ENCODE measurements at regions not wholly inside any gene's neighbourhood (a gene's known extent, or its start where the extent isn't known, plus 50 kb on each side); places are given as distances from the start of the nearest gene placed in this dataset.

DNA sequence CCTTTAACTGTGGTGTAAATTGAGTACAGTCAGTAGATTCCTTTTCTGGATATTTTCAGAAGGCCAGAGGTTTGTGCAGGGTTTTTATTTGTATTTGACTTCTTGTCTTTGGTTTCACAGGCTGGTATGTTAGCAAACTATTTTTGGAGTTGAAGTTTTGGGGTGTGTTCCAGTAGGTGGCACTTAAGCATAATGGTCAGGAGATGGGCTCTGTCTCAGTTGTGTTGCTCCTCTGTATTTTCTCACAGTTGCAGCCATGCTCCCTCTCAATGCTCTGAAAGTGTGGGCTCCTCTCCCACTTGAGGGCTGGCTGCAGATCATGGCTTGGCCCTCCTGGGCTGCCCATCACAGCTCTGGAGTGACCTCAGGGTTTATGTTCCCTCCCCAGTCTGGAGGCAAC is 267.0 kb upstream of the PCSK5 start:
- H3K27ac ChIP-seq = no peak overlapping the region
- TF ChIP-seq, protein P1, sequence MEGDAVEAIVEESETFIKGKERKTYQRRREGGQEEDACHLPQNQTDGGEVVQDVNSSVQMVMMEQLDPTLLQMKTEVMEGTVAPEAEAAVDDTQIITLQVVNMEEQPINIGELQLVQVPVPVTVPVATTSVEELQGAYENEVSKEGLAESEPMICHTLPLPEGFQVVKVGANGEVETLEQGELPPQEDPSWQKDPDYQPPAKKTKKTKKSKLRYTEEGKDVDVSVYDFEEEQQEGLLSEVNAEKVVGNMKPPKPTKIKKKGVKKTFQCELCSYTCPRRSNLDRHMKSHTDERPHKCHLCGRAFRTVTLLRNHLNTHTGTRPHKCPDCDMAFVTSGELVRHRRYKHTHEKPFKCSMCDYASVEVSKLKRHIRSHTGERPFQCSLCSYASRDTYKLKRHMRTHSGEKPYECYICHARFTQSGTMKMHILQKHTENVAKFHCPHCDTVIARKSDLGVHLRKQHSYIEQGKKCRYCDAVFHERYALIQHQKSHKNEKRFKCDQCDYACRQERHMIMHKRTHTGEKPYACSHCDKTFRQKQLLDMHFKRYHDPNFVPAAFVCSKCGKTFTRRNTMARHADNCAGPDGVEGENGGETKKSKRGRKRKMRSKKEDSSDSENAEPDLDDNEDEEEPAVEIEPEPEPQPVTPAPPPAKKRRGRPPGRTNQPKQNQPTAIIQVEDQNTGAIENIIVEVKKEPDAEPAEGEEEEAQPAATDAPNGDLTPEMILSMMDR (IDR thresholded peaks at IDR 0.05) = no peak
- TF ChIP-seq ZFX (IDR thresholded peaks at IDR 0.05; ENCODE audit: borderline replicate concordance) = no peak

DNA sequence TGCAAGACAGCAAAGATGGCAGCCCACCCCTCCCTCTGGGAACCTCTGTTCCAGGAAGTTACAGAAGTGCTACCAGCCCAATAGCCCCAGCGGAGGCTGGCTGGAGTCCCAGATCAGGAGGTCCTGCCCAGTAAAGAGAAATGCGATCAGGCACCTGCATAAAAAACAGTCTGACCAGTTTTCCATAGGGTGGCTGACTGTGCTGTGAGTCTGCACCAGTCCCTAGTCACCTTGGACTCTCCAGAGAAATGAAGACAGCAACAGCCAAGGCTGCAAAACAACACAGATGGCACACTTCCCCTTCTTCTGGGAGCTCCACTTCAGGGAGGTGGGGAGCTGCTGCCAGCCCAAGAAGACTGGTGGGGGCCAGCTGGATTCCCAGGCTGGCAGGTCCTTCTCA is 265.5 kb upstream of the PCSK5 start:
- no peak overlapping the region for H3K27ac ChIP-seq
- TF ChIP-seq, protein P1 (IDR thresholded peaks at IDR 0.05) = no peak
- TF ChIP-seq ZFX (IDR thresholded peaks at IDR 0.05; ENCODE audit: borderline replicate concordance) = no peak

DNA sequence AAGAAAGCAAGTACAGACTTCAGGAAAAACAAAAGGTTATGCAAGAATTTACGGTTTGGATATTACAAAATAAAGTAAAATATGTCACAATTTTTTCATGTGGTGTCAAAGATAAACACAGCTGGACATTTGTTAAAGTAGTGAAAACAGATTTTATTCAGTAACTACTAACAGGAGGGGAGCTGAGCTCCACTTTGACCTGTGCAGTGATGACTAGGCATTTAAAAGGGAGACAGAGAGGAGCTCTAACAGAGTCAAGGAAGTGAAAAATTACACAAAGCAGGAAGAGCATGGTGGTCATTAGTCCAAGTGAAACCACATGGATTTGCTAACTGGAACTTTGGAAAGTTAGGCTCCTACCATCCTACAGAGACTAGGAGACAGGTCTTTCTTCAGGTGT is 263.6 kb upstream of the PCSK5 start:
- no peak overlapping the region for H3K27ac ChIP-seq
- TF ChIP-seq ZFX (IDR thresholded peaks at IDR 0.05; ENCODE audit: borderline replicate concordance) = no peak
- TF ChIP-seq, protein P1 (IDR thresholded peaks at IDR 0.05) = no peak

DNA sequence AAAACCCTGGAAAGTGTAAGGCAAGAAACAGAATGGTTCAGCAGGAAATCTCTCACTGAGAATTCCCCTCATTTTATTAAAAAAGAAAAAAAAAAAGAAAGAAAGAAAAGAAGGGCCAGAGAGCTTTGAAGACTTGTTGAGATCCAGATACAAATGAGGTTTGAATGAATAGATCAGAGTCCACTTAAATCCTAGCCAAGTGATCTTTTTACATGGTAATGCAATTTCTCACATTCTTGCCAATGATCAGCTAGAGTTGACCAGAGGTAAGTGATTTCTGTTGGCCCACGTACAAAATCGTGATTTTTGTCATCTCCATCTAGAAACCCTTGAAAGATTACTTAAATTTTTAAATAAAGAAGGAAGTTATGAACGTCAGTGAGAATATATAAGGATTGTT is 261.5 kb upstream of the PCSK5 start:
- TF ChIP-seq, protein P1 (IDR thresholded peaks at IDR 0.05) = no peak
- no peak for TF ChIP-seq ZFX (IDR thresholded peaks at IDR 0.05; ENCODE audit: borderline replicate concordance)
- H3K27ac ChIP-seq = no peak overlapping the region

DNA sequence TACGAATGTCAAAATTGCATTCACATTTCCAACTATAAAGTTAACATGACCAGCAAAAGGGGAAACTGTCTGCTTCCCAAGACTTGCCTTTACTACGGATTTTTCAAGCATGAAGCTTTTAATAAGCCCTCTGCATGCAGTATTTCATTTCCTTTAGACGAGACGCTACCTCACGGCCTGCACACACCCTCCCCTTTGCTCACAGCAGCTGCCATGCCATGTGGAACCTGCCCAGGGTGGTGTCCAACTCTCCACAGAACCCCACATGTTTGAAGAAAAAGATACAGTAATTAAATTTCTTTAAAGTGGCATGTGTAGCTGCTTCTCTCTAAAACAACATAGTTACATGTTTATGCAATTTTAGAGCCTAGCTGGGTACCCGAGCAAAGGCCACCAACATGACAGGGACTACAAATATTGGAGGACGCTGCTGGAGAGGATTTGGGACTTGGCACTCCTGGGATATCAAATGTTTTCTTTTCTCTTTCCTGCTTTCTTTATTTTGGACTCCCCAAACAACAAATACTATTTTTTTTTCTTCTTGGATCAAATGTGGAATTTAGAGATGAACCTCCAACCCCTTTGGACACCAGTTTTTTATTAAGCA is 256.9 kb upstream of the PCSK5 start:
- H3K27ac ChIP-seq = no peak overlapping the region
- TF ChIP-seq ZFX (IDR thresholded peaks at IDR 0.05; ENCODE audit: borderline replicate concordance) = no peak
- TF ChIP-seq, protein P1 (IDR thresholded peaks at IDR 0.05) = no peak

DNA sequence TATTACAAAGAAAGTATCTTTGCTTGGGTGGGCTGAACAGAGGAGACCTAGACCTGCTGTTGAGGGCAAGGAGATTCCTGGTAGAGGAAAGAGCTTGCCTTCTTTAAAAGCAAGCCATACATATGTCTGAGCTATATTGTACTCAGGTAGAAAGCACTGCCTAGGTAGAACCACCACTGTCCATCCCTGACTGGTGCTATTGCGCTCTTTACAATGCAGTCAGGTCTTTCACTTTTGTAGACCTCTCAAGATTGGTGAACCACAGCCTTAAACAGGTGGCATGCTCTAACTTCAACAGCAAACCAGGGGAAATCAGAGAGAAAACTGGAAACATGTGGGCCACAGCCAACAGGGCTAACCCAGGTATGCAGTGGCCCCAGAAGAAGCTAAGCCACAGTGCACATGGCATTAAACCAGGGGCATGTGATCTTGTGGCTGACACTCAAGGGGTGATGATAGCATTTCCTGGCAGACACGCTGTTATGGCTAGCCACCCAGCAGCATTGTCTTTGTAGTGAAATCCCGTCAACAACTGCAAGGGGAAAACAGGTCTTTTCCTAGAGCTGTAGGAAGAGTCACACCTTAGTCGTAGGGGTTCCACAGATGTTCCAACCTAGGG is 253.9 kb upstream of the PCSK5 start:
- TF ChIP-seq ZFX (IDR thresholded peaks at IDR 0.05; ENCODE audit: borderline replicate concordance) = no peak
- TF ChIP-seq, protein P1 (IDR thresholded peaks at IDR 0.05) = no peak
- no peak overlapping the region for H3K27ac ChIP-seq

DNA sequence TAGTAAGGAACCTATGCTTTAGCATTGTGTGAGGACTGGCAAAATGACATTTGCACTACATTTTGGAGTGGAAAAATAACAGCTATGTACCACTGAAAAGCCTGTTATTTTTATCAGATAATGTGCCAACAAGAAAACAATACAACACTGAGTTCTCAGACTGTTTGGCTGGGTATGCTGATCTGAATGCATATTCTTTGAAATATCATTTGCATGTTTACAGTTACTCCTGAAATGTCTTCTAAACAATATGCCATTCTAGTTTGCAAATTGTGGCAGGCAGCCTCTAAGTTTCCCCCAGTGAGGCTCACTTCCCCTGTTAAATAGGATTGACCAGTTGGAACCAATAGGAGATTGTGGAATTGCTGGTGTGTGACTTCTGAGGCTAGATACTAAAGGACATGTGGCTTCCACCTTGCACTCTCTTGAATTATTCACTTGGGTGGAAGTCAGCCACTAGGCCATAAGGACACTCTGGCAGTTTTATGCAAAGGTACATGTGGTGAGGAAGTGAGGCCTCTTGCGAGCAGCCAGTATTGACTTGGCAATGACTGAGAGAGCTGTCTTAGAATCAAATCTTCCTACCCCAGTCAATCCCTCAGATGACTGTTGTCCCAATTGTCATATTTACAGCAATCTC is 250.4 kb upstream of the PCSK5 start:
- TF ChIP-seq ZFX (IDR thresholded peaks at IDR 0.05; ENCODE audit: borderline replicate concordance) = no peak
- TF ChIP-seq, protein P1 (IDR thresholded peaks at IDR 0.05) = no peak

More for the DNA sequence above, 250.4 kb upstream of the PCSK5 start:
- no peak overlapping the region for H3K27ac ChIP-seq
